ENCODE measurements at regions not wholly inside any gene's neighbourhood (a gene's known extent, or its start where the extent isn't known, plus 50 kb on each side); places are given as distances from the start of the nearest gene placed in this dataset.

GRCh38 chr6:146923205-146923833 lies 280.9 kb upstream of the STXBP5 start:
- no peak for DNase-seq
- WGBS, 2 donors = 72 to 75% methylated on average over 2 of the region's 2 CpGs

GRCh38 chr6:146925846-146926245 lies 278.4 kb upstream of the STXBP5 start:
- 94% methylated on average over 3 of the region's 3 CpGs for WGBS, 2 donors
- no peak for DNase-seq
- H3K4me1 ChIP-seq = no peaks in the 10 kb centered on the region
- H3K9me3 ChIP-seq = no peaks in the 10 kb centered on the region
- no peaks in the 10 kb centered on the region for H3K36me3 ChIP-seq (ENCODE audit: low read depth, missing control alignments)
- H3K27me3 ChIP-seq = no peaks in the 10 kb centered on the region
- H3K4me3 ChIP-seq = no peak overlapping the region
- no peak overlapping the region for H3K27ac ChIP-seq
- TF ChIP-seq CTCF (IDR thresholded peaks at IDR 0.05) = no peak
- no peak for TF ChIP-seq POLR2A (IDR thresholded peaks at IDR 0.05)
- intact Hi-C loops (cut with DNase I; ENCODE audit: low total_unique reads) = no loop called here

More at GRCh38 chr6:146923205-146923833, 280.9 kb upstream of the STXBP5 start:
- Histone ChIP-seq H3K4me3 (no peak overlapping the region), H3K27me3 (no peaks in the 10 kb centered on the region), H3K4me1 (no peaks in the 10 kb centered on the region), H3K27ac (no peak overlapping the region), H3K9me3 (no peaks in the 10 kb centered on the region), H3K36me3 (ENCODE audit: low read depth, missing control alignments) (no peaks in the 10 kb centered on the region)
- intact Hi-C loops (cut with DNase I; ENCODE audit: low total_unique reads) = no loop called here
- TF ChIP-seq CTCF (IDR thresholded peaks at IDR 0.05) (no peak), POLR2A (IDR thresholded peaks at IDR 0.05) (no peak)

- Histone ChIP-seq H3K4me3 (no peak overlapping the region), H3K27me3 (no peaks in the 10 kb centered on the region), H3K27ac (no peak overlapping the region), H3K9me3 (no peaks in the 10 kb centered on the region), H3K4me1 (no peaks in the 10 kb centered on the region), H3K36me3 (ENCODE audit: low read depth, missing control alignments) (no peaks in the 10 kb centered on the region)
- 86 to 94% methylated on average over 2 of the region's 2 CpGs for WGBS, 2 donors
- intact Hi-C loops (cut with DNase I; ENCODE audit: low total_unique reads) = no loop called here
- DNase-seq = no peak
- TF ChIP-seq CTCF (IDR thresholded peaks at IDR 0.05) (no peak), POLR2A (IDR thresholded peaks at IDR 0.05) (no peak)
These were observed 275.7 kb upstream of the STXBP5 start for GRCh38 chr6:146928503-146928902.

DNA sequence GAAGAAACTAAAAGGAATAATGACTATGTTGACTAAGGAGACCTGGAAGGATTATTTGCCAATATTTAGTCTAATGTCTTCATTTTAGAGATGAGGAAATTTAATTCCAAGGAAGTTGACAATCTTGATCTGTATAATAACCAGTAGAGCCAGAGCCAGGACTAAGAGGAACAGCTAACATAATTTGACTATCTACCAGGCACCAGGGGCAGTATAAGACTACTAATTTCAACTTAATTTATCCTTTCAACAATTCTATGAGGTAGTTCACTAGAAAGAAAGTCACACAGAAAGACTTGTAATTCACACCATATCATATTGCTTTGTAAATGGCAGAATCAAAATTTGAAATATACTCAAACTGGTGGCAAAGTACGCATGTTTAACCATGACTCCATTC lies 273.0 kb upstream of the STXBP5 start:
- Histone ChIP-seq H3K4me1 (no peaks in the 10 kb centered on the region), H3K4me3 (no peak overlapping the region), H3K27ac (no peak overlapping the region), H3K27me3 (no peaks in the 10 kb centered on the region), H3K9me3 (no peaks in the 10 kb centered on the region), H3K36me3 (ENCODE audit: low read depth, missing control alignments) (no peaks in the 10 kb centered on the region)
- intact Hi-C loops (cut with DNase I; ENCODE audit: low total_unique reads) = no loop called here
- WGBS, 2 donors = 93 to 98% methylated on average over 1 of the region's 1 CpG
- DNase-seq = no peak
- TF ChIP-seq POLR2A (IDR thresholded peaks at IDR 0.05) (no peak), CTCF (IDR thresholded peaks at IDR 0.05) (no peak)

DNA sequence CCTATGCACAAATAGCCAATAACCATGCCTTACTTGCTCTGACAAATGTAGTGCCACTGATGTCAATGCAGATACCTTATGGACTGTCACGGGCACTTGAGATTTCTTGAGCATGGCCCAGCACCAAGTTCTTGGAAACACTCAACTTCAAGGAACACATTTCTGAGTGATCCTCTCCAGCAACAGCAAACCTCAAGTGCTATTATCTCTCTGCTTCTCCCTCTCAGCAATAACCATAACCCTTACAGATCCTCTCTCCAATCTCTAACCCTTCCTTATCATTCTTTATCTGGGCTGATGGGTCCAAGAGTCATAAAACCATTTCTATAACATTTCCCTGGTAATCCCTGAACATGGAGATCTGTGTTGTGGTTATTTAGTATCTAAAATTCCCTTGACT lies 266.9 kb upstream of the STXBP5 start:
- no peak for DNase-seq
- no peak for TF ChIP-seq CTCF (IDR thresholded peaks at IDR 0.05)
- TF ChIP-seq POLR2A (IDR thresholded peaks at IDR 0.05) = no peak
- H3K4me1 ChIP-seq = no peaks in the 10 kb centered on the region
- H3K36me3 ChIP-seq (ENCODE audit: low read depth, missing control alignments) = no peaks in the 10 kb centered on the region
- no peak overlapping the region for H3K27ac ChIP-seq
- WGBS, 2 donors = 90 to 91% methylated on average over 1 of the region's 1 CpG
- no peaks in the 10 kb centered on the region for H3K27me3 ChIP-seq
- intact Hi-C loops (cut with DNase I; ENCODE audit: low total_unique reads) = no loop called here
- no peaks in the 10 kb centered on the region for H3K9me3 ChIP-seq
- H3K4me3 ChIP-seq = no peak overlapping the region
